K562 (cell line): ENCODE measurements at regions not wholly inside any gene's neighbourhood (a gene's known extent, or its start where the extent isn't known, plus 50 kb on each side); places are given as distances from the start of the nearest gene placed in this dataset.

ENCODE experiments used
- BRD9 ChIP-seq: fragments of 450-650 bp; IDR thresholded peaks from 2 replicates; pipeline ENCODE4 v1.6.1; 2018; ENCODE audit warnings: low read depth; ENCODE audit not compliant: partially characterized antibody
- C11orf30 ChIP-seq: fragments of 450-650 bp; IDR thresholded peaks from 2 replicates; pipeline ENCODE4 v1.6.1; 2016; ENCODE audit warnings: low read depth, mild to moderate bottlenecking
- CBX3 ChIP-seq, 2 experiments: IDR thresholded peaks; 1 replicate in 1 of 2; 2 replicates in 1 of 2; pipeline ENCODE4 v1.6.1; 2012; ENCODE audit warnings: inconsistent platforms in 2 of 2, low read length in 2 of 2, borderline replicate concordance in 1 of 2, control low read depth in 1 of 2
- CEBPG ChIP-seq, 3 experiments: fragments of 200-800 bp in 1 of 3; sonication (Bioruptor generic) in 1 of 3; sonication (generic) in 1 of 3; formaldehyde crosslinking in 1 of 3; IDR thresholded peaks in 2 of 3; conservative IDR thresholded peaks in 1 of 3; 2 replicates each; pipeline versions ENCODE4 v1.6.1 to v1.8.0; 2016 to 2022; ENCODE audit warnings: missing compliant biosample characterization in 2 of 3, missing genetic modification characterization in 2 of 3, mild to moderate bottlenecking in 1 of 3, missing genetic modification reagents in 1 of 3
- CGGBP1 ChIP-seq: fragments of 250-450 bp; sonication (Bioruptor Pico); IDR thresholded peaks from 2 replicates; pipeline ENCODE4 v1.9.0; 2021; ENCODE audit warnings: mild to moderate bottlenecking
- HBP1 ChIP-seq: fragments of 450-650 bp; formaldehyde crosslinking; IDR thresholded peaks from 2 replicates; pipeline ENCODE4 v1.4.0; 2022; ENCODE audit warnings: missing genetic modification characterization
- KAT7 ChIP-seq: sonication (generic); formaldehyde crosslinking; IDR thresholded peaks from 2 replicates; pipeline ENCODE4 v1.8.0; 2022; ENCODE audit warnings: missing genetic modification reagents, mild to moderate bottlenecking, borderline replicate concordance
- SAP30 ChIP-seq: fragments of 200-600 bp; sonication (generic); IDR thresholded peaks from 2 replicates; pipeline ENCODE4 v1.6.1; 2012; ENCODE audit warnings: borderline replicate concordance, low read depth, mild to moderate bottlenecking, moderate library complexity, low read length, control low read depth, inconsistent platforms; ENCODE audit not compliant: insufficient read depth, poor library complexity, severe bottlenecking
- TEAD2 ChIP-seq: fragments of 450-650 bp; IDR thresholded peaks from 2 replicates; pipeline ENCODE4 v1.6.1; 2016; ENCODE audit warnings: missing genetic modification characterization, control low read depth, missing compliant biosample characterization
- ZNF274 ChIP-seq: IDR thresholded peaks from 2 replicates; pipeline ENCODE4 v1.6.1; 2011; ENCODE audit warnings: low read depth, mild to moderate bottlenecking, low read length, moderate library complexity, borderline replicate concordance
- ZNF551 ChIP-seq: fragments of 250-450 bp; sonication (Bioruptor Pico); IDR thresholded peaks from 2 replicates; pipeline ENCODE4 v1.5.0; 2021; ENCODE audit warnings: mild to moderate bottlenecking, moderate library complexity
- ZNF785 ChIP-seq: fragments of 250-450 bp; sonication (Bioruptor Pico); IDR thresholded peaks from 2 replicates; pipeline ENCODE4 v1.4.0; 2020; ENCODE audit warnings: mild to moderate bottlenecking
- TF ChIP-seq, protein P1 (sequence below), 2 experiments: fragments of 450-650 bp; IDR thresholded peaks; 2 replicates each; pipeline ENCODE4 v1.6.1; 2016; ENCODE audit warnings: mild to moderate bottlenecking in 2 of 2, borderline replicate concordance in 1 of 2, low read depth in 1 of 2, moderate library complexity in 1 of 2

DNA sequence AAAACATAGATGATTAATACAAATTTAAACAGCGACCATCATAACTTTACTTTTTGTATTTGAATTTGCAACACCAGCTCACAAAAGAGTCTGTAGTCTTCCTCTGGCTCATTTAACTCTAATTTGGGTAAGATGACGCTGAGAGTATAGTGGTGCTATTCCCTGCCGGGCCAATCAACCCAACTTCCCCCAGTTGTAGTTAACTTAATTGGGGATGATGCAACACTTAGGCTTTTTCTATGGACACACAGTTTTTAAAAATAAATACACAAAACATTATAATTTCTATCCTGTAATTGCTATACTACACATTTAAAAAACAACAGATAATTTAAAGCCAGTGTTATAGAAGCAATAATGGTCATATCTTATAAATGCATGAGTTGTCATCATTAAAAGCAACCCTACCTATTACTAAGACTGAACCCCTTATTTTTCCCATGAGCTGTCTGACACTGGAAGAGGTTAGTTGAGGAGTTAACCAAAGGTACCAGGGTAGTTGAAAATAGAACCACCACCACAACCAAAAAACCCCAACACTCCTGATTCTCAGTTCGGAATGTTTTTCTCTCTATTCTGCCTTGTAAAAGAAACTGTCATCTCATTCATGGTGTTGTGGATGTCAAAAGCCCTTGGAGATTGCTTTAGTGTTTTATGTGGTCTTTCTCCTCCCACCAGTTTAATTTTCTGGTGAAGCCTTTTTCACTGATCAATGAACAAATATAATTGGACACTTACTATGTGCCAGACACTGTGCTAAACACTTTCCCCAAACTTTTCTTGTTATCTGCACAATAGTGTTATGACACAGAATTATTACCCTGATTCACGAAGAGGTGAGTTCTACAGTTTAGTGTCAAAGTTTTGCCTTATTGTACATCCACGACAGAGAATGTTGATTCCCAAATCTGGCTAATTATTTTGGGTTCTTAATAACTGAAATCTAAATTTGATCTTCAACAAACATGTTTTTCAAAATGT is 61.5 kb upstream of the RAPGEF2 start (continued):
- TF ChIP-seq, protein P1, sequence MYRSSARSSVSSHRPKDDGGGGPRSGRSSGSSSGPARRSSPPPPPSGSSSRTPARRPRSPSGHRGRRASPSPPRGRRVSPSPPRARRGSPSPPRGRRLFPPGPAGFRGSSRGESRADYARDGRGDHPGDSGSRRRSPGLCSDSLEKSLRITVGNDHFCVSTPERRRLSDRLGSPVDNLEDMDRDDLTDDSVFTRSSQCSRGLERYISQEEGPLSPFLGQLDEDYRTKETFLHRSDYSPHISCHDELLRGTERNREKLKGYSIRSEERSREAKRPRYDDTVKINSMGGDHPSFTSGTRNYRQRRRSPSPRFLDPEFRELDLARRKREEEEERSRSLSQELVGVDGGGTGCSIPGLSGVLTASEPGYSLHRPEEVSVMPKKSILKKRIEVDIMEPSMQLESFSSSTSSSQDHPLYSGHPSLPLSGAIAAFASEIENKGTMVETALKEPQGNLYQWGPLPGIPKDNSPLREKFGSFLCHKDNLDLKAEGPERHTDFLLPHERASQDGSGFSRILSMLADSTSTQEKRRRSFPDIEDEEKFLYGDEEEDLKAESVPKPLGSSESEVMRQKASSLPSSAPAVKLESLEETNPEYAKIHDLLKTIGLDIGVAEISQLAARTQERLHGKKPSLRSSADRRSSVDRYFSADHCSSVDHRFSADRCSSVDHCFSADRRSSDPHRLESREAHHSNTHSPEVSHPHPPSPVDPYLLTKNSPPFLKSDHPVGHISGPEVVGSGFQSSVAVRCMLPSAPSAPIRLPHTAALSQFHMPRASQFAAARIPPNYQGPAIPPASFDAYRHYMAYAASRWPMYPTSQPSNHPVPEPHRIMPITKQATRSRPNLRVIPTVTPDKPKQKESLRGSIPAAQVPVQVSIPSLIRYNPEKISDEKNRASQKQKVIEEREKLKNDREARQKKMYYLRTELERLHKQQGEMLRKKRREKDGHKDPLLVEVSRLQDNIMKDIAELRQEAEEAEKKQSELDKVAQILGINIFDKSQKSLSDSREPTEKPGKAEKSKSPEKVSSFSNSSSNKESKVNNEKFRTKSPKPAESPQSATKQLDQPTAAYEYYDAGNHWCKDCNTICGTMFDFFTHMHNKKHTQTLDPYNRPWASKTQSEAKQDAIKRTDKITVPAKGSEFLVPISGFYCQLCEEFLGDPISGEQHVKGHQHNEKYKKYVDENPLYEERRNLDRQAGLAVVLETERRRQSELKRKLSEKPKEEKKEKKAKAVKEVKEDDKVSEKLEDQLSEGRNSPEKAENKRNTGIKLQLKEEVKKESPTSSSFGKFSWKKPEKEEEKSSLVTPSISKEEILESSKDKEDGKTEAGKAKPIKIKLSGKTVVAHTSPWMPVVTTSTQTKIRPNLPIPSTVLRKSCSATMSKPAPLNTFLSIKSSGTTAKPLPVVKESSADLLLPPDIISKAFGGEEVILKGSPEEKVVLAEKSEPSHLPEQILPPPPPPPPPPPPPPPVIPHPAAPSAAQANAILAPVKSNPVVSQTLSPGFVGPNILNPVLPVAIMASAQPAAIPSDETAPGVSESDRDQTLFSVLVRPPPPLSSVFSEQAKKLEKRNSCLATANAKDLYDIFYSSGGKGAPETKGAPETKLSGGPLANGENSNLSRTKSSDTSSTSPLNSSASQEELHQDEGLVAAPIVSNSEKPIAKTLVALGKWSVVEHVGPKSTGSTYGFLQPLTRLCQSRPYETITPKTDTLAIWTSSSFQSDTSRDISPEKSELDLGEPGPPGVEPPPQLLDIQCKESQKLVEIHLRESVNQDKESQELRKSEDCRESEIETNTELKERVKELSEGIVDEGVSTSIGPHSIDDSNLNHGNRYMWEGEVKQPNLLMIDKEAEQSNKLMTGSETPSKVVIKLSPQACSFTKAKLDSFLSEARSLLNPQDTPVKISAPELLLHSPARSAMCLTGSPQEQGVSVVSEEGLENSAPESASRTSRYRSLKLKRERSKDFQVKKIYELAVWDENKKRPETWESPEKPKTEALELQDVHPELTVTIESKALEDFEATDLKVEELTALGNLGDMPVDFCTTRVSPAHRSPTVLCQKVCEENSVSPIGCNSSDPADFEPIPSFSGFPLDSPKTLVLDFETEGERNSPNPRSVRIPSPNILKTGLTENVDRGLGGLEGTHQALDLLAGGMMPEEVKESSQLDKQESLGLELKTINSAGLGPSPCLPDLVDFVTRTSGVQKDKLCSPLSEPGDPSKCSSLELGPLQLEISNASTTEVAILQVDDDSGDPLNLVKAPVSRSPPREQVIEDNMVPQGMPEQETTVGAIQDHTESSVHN (IDR thresholded peaks at IDR 0.05; ENCODE audit: borderline replicate concordance in 1 of 2, low read depth in 1 of 2): no peak
- TF ChIP-seq CGGBP1 (CRISPR knock-in tag): no peak
- no peak for TF ChIP-seq TEAD2 (tag)
- TF ChIP-seq KAT7: no peak
- no peak for TF ChIP-seq CBX3 (IDR thresholded peaks at IDR 0.05; ENCODE audit: borderline replicate concordance in 1 of 2, low read length in 2 of 2)
- no peak for TF ChIP-seq ZNF785
- TF ChIP-seq BRD9: no peak
- peak; percentile 29; the same call in 1 of the 2 replicates for TF ChIP-seq C11orf30
- TF ChIP-seq SAP30: no peak
- TF ChIP-seq ZNF274: no peak
- TF ChIP-seq CEBPG (CRISPR knock-in tag; IDR thresholded peaks at IDR 0.05): peak; percentile 86
- TF ChIP-seq CEBPG (tag; conservative IDR thresholded peaks at IDR 0.05 in 1 of 2, IDR thresholded peaks at IDR 0.05 in 1 of 2): peak; percentile 95 to 98
- no peak for TF ChIP-seq HBP1
- TF ChIP-seq ZNF551 (CRISPR knock-in tag): 0 out of 2 replicates have a peak, but pooled peaks have one; percentile 66
